Astrocyte (in vitro differentiated cells and primary cell): ENCODE measurements at regions not wholly inside any gene's neighbourhood (a gene's known extent, or its start where the extent isn't known, plus 50 kb on each side); places are given as distances from the start of the nearest gene placed in this dataset.

Experiments
- CTCF ChIP-seq: IDR thresholded peaks from 2 replicates; pipeline ENCODE4 v1.5.1; 2011; ENCODE audit warnings: low read depth, mild to moderate bottlenecking, inconsistent platforms, low read length, moderate library complexity; ENCODE audit not compliant: insufficient read depth
- EZH2 ChIP-seq: IDR thresholded peaks from 2 replicates; pipeline ENCODE4 v1.6.1; 2012; ENCODE audit warnings: mild to moderate bottlenecking, low read length, inconsistent platforms; ENCODE audit not compliant: insufficient read depth

- TF ChIP-seq CTCF: no peak
- no peak for TF ChIP-seq EZH2
Observed at GRCh38 chr2:16239296-16239850, 299.0 kb downstream of the MYCN start.
